ENCODE measurements at regions not wholly inside any gene's neighbourhood (a gene's known extent, or its start where the extent isn't known, plus 50 kb on each side); places are given as distances from the start of the nearest gene placed in this dataset.

GRCh38 chr5:57539281-57539701, 56.7 kb upstream of the ACTBL2 start:
- TF ChIP-seq EZH2phosphoT487 (IDR thresholded peaks at IDR 0.05; ENCODE audit: low read length) (no peak), CTCF (IDR thresholded peaks at IDR 0.05; ENCODE audit: low read length) (no peak), EZH2 (optimal IDR thresholded peaks at IDR 0.05; ENCODE audit: low read depth, low read length) (no peak)

All from MM.1S (cell line).